ENCODE measurements at regions not wholly inside any gene's neighbourhood (a gene's known extent, or its start where the extent isn't known, plus 50 kb on each side); places are given as distances from the start of the nearest gene placed in this dataset.

DNA sequence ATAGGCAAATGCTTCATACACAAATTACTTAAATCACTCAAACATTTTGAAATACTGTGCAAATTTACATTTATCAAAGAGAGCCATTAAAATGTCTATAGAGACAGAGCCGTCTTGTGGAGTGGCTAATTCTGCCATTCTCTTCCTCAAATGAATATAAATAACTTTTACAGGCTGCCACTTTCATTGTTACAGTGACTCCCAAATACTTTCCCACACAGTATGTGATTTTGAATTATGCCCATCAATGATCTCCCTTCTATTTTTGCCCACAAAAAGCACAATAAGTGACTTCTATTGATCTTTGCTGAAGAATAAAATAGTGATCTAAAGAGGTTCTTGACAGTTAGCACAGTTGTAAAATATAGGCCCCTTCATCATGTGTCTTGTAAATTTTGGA lies 1244.9 kb downstream of the PCDH17 start:
- Histone ChIP-seq H3K4me3 (ENCODE audit: low read depth, low read length) (no peak overlapping the region), H3K36me3 (ENCODE audit: control insufficient read depth, insufficient read depth, low read length) (no peaks in the 10 kb centered on the region), H3K27ac (ENCODE audit: low read depth, low read length) (no peak overlapping the region), H3K27me3 (ENCODE audit: control insufficient read depth, insufficient read depth, low read length) (no peaks in the 10 kb centered on the region), H3K9ac (ENCODE audit: low read length) (no peak overlapping the region), H3K4me1 (ENCODE audit: control insufficient read depth, insufficient read depth, low read length) (no peaks in the 10 kb centered on the region), H3K9me3 (ENCODE audit: control insufficient read depth, insufficient read depth, low read depth, low read length) (no peaks in the 10 kb centered on the region)

DNA sequence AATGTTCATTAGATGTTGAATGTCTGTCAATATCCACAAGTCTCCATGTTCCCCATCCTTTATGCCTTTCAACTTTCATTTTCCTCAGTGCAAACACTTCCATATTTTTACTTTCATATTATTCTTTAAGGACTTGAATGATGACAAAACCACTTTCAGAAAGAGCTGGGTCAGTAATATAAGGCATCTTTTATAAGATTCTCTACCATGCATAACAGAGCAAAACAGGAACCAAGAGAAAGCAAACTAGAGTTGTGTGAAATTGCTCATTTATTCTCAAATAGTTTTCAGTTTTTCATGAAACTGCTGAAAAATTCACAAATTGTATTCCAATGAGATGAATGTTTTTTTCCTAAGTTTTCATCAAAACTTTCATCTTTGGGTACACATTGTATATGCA lies 1247.6 kb downstream of the PCDH17 start:
- Histone ChIP-seq H3K36me3 (ENCODE audit: control insufficient read depth, insufficient read depth, low read length) (no peaks in the 10 kb centered on the region), H3K27ac (ENCODE audit: low read depth, low read length) (no peak overlapping the region), H3K9ac (ENCODE audit: low read length) (no peak overlapping the region), H3K9me3 (ENCODE audit: control insufficient read depth, insufficient read depth, low read depth, low read length) (no peaks in the 10 kb centered on the region), H3K4me1 (ENCODE audit: control insufficient read depth, insufficient read depth, low read length) (peaks cover 4% of the 10 kb centered on the region; the same call in 1 of the 2 replicates), H3K4me3 (ENCODE audit: low read depth, low read length) (no peak overlapping the region), H3K27me3 (ENCODE audit: control insufficient read depth, insufficient read depth, low read length) (no peaks in the 10 kb centered on the region)

DNA sequence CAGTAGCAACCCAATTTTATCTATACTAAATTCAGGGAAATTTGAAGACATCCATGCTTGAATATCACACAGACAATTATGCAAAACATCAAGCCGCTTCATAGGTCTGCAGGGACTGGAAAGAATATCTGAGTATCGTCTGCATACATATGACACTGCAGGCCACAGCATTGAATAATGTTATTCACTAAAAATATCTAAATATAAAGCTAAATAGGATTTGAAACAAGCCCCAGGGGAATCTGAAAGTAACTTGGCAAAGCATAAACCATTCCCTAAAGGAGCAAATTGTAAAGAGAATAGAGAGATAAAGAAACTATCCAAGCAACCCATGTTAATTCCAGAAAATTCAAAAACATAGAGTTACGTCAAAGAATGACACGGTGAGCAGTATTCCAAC lies 1251.0 kb downstream of the PCDH17 start:
- no peaks in the 10 kb centered on the region for H3K27me3 ChIP-seq (ENCODE audit: control insufficient read depth, insufficient read depth, low read length)
- no peak overlapping the region for H3K27ac ChIP-seq (ENCODE audit: low read depth, low read length)
- no peaks in the 10 kb centered on the region for H3K9me3 ChIP-seq (ENCODE audit: control insufficient read depth, insufficient read depth, low read depth, low read length)
- no peaks in the 10 kb centered on the region for H3K36me3 ChIP-seq (ENCODE audit: control insufficient read depth, insufficient read depth, low read length)
- no peak overlapping the region for H3K4me3 ChIP-seq (ENCODE audit: low read depth, low read length)
- no peak overlapping the region for H3K9ac ChIP-seq (ENCODE audit: low read length)
- H3K4me1 ChIP-seq (ENCODE audit: control insufficient read depth, insufficient read depth, low read length): peaks cover 10% of the 10 kb centered on the region

GRCh38 chr13:58883405-58883804 lies 1251.9 kb downstream of the PCDH17 start:
- Histone ChIP-seq H3K27me3 (ENCODE audit: control insufficient read depth, insufficient read depth, low read length) (no peaks in the 10 kb centered on the region), H3K4me1 (ENCODE audit: control insufficient read depth, insufficient read depth, low read length) (peaks cover 10% of the 10 kb centered on the region), H3K9me3 (ENCODE audit: control insufficient read depth, insufficient read depth, low read depth, low read length) (no peaks in the 10 kb centered on the region), H3K27ac (ENCODE audit: low read depth, low read length) (no peak overlapping the region), H3K36me3 (ENCODE audit: control insufficient read depth, insufficient read depth, low read length) (no peaks in the 10 kb centered on the region), H3K9ac (ENCODE audit: low read length) (no peak overlapping the region), H3K4me3 (ENCODE audit: low read depth, low read length) (no peak overlapping the region)

- H3K9ac ChIP-seq (ENCODE audit: low read length): no peak overlapping the region
- no peaks in the 10 kb centered on the region for H3K27me3 ChIP-seq (ENCODE audit: control insufficient read depth, insufficient read depth, low read length)
- no peak overlapping the region for H3K4me3 ChIP-seq (ENCODE audit: low read depth, low read length)
- peaks cover 10% of the 10 kb centered on the region for H3K4me1 ChIP-seq (ENCODE audit: control insufficient read depth, insufficient read depth, low read length)
- H3K9me3 ChIP-seq (ENCODE audit: control insufficient read depth, insufficient read depth, low read depth, low read length): no peaks in the 10 kb centered on the region
- H3K27ac ChIP-seq (ENCODE audit: low read depth, low read length): no peak overlapping the region
- H3K36me3 ChIP-seq (ENCODE audit: control insufficient read depth, insufficient read depth, low read length): no peaks in the 10 kb centered on the region
Measured at GRCh38 chr13:58884353-58885209, 1253.0 kb downstream of the PCDH17 start.

DNA sequence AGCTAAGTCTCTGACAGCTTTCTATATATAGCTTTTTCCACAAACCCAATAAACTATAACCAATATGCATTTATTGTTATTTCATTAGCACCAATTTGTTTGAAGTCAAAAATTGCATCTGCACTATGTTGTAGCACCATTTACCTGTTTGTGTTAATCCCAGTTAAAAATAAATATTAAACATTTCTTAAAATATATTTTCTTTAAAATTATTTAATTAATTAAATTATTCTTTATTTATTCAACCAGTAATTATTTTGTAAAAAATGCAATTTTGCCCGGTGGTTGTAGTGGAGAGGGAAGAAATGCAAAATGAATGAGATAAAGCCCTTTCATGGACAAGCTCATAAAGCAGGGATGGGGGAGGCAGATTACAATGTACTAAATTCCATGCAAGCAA lies 1257.9 kb downstream of the PCDH17 start:
- Histone ChIP-seq H3K27me3 (ENCODE audit: control insufficient read depth, insufficient read depth, low read length) (no peaks in the 10 kb centered on the region), H3K4me1 (ENCODE audit: control insufficient read depth, insufficient read depth, low read length) (peaks cover 6% of the 10 kb centered on the region; the same call in 1 of the 2 replicates), H3K9ac (ENCODE audit: low read length) (no peak overlapping the region), H3K27ac (ENCODE audit: low read depth, low read length) (no peak overlapping the region), H3K9me3 (ENCODE audit: control insufficient read depth, insufficient read depth, low read depth, low read length) (no peaks in the 10 kb centered on the region), H3K4me3 (ENCODE audit: low read depth, low read length) (no peak overlapping the region), H3K36me3 (ENCODE audit: control insufficient read depth, insufficient read depth, low read length) (no peaks in the 10 kb centered on the region)

GRCh38 chr13:58893396-58893795 lies 1261.9 kb downstream of the PCDH17 start:
- H3K9me3 ChIP-seq (ENCODE audit: control insufficient read depth, insufficient read depth, low read depth, low read length): no peaks in the 10 kb centered on the region
- no peak overlapping the region for H3K9ac ChIP-seq (ENCODE audit: low read length)
- H3K4me1 ChIP-seq (ENCODE audit: control insufficient read depth, insufficient read depth, low read length): no peaks in the 10 kb centered on the region
- no peaks in the 10 kb centered on the region for H3K36me3 ChIP-seq (ENCODE audit: control insufficient read depth, insufficient read depth, low read length)
- no peak overlapping the region for H3K4me3 ChIP-seq (ENCODE audit: low read depth, low read length)
- H3K27ac ChIP-seq (ENCODE audit: low read depth, low read length): no peak overlapping the region
- no peaks in the 10 kb centered on the region for H3K27me3 ChIP-seq (ENCODE audit: control insufficient read depth, insufficient read depth, low read length)

- Histone ChIP-seq H3K36me3 (ENCODE audit: control insufficient read depth, insufficient read depth, low read length) (no peaks in the 10 kb centered on the region), H3K27me3 (ENCODE audit: control insufficient read depth, insufficient read depth, low read length) (no peaks in the 10 kb centered on the region), H3K9ac (ENCODE audit: low read length) (no peak overlapping the region), H3K9me3 (ENCODE audit: control insufficient read depth, insufficient read depth, low read depth, low read length) (no peaks in the 10 kb centered on the region), H3K4me1 (ENCODE audit: control insufficient read depth, insufficient read depth, low read length) (no peaks in the 10 kb centered on the region), H3K27ac (ENCODE audit: low read depth, low read length) (no peak overlapping the region), H3K4me3 (ENCODE audit: low read depth, low read length) (no peak overlapping the region)
Measured at GRCh38 chr13:58906329-58907007, 1257.3 kb downstream of the DIAPH3 start.

DNA sequence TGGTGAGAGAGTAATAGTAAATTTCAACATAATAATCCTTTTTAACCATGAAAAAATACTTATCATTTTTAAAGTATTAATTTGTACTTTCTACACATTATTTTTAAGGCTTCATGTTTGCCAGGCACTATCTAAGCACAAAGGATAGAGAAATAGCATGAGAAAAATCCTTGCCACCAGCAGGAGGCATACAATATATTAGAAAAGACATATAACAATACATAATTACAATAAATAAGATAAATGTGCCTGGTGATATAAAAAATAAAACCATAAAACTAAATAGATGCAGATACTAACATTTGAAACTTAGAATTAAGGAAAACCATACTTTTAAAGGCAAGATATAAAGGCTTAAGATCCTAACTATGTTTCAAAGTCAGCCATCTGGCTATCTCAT lies 1256.4 kb downstream of the DIAPH3 start:
- H3K9me3 ChIP-seq (ENCODE audit: control insufficient read depth, insufficient read depth, low read depth, low read length): no peaks in the 10 kb centered on the region
- H3K9ac ChIP-seq (ENCODE audit: low read length): no peak overlapping the region
- no peak overlapping the region for H3K4me3 ChIP-seq (ENCODE audit: low read depth, low read length)
- H3K27ac ChIP-seq (ENCODE audit: low read depth, low read length): no peak overlapping the region
- no peaks in the 10 kb centered on the region for H3K36me3 ChIP-seq (ENCODE audit: control insufficient read depth, insufficient read depth, low read length)
- no peaks in the 10 kb centered on the region for H3K27me3 ChIP-seq (ENCODE audit: control insufficient read depth, insufficient read depth, low read length)
- H3K4me1 ChIP-seq (ENCODE audit: control insufficient read depth, insufficient read depth, low read length): no peaks in the 10 kb centered on the region

DNA sequence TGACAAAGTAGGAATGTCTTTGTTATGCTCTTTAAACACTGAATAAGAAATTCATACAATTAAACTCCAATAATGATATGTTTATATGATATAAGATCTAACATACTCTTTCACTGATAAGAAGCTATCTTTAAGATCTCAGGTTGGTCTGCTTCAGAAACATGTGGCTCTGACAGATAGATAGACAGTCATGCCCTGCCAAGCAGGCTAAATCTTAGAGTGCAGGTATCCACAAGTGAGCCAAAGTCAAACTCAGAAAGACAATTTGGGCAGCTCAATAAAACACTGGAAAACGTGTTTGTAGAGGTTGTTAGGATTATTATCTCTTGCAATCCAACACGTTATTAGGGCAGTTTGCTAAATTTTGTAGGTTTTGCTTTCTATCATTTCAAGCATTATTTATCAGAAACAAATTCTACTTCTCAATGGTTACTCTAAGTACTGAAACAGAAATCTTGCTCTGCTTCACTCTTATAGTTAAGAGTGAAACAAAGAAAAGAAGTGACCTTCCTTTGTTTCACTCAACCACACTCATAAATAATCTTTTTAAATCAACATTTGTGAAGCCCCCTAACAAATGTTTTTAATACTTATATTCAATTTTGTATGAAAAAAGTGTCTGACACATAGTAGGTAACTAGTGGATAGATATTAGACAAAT lies 1255.6 kb downstream of the DIAPH3 start:
- Histone ChIP-seq H3K9ac (ENCODE audit: low read length) (no peak overlapping the region), H3K4me3 (ENCODE audit: low read depth, low read length) (no peak overlapping the region), H3K27ac (ENCODE audit: low read depth, low read length) (no peak overlapping the region), H3K27me3 (ENCODE audit: control insufficient read depth, insufficient read depth, low read length) (no peaks in the 10 kb centered on the region), H3K4me1 (ENCODE audit: control insufficient read depth, insufficient read depth, low read length) (no peaks in the 10 kb centered on the region), H3K36me3 (ENCODE audit: control insufficient read depth, insufficient read depth, low read length) (no peaks in the 10 kb centered on the region), H3K9me3 (ENCODE audit: control insufficient read depth, insufficient read depth, low read depth, low read length) (no peaks in the 10 kb centered on the region)

GRCh38 chr13:58919551-58919950 lies 1244.2 kb downstream of the DIAPH3 start:
- Histone ChIP-seq H3K9me3 (ENCODE audit: control insufficient read depth, insufficient read depth, low read depth, low read length) (no peaks in the 10 kb centered on the region), H3K27me3 (ENCODE audit: control insufficient read depth, insufficient read depth, low read length) (no peaks in the 10 kb centered on the region), H3K36me3 (ENCODE audit: control insufficient read depth, insufficient read depth, low read length) (no peaks in the 10 kb centered on the region), H3K27ac (ENCODE audit: low read depth, low read length) (no peak overlapping the region), H3K4me1 (ENCODE audit: control insufficient read depth, insufficient read depth, low read length) (no peaks in the 10 kb centered on the region), H3K4me3 (ENCODE audit: low read depth, low read length) (no peak overlapping the region), H3K9ac (ENCODE audit: low read length) (no peak overlapping the region)
